HG03135 (cell line): ENCODE measurements at regions not wholly inside any gene's neighbourhood (a gene's known extent, or its start where the extent isn't known, plus 50 kb on each side); places are given as distances from the start of the nearest gene placed in this dataset.
"Not testable (repeated sequence)": the region's sequence is repeated elsewhere in the genome, so short reads cannot be mapped to it uniquely, and the experiment has no call there.

ENCODE experiments used
- ATAC-seq: cut with Tn5 transposase; IDR thresholded peaks from one replicate; pipeline ENCODE4 v1.9.1; 2021; ENCODE audit warnings: mild to moderate bottlenecking, moderate library complexity; ENCODE audit not compliant: unreplicated experiment

- ATAC-seq, result not testable (repeated sequence)
Observed at GRCh38 chr2:111385226-111385957, 264.7 kb downstream of the BCL2L11 start.

- ATAC-seq, result not testable (repeated sequence)
Observed at GRCh38 chr2:111390605-111391004, 269.9 kb downstream of the BCL2L11 start.

- ATAC-seq, result not testable (repeated sequence)
Observed at GRCh38 chr2:111395350-111396128, 274.8 kb downstream of the BCL2L11 start.

- ATAC-seq, result not testable (repeated sequence)
Observed at GRCh38 chr2:111400598-111401253, 280.0 kb downstream of the BCL2L11 start.

- not testable (repeated sequence) for ATAC-seq
Observed at GRCh38 chr2:111401270-111402140, 280.8 kb downstream of the BCL2L11 start.

- ATAC-seq, result not testable (repeated sequence)
Observed at GRCh38 chr2:111402450-111402849, 281.7 kb downstream of the BCL2L11 start.

- ATAC-seq, result not testable (repeated sequence)
Observed at GRCh38 chr2:111403287-111403686, 282.6 kb downstream of the BCL2L11 start.

- not testable (repeated sequence) for ATAC-seq
Observed at GRCh38 chr2:111406616-111407015, 285.9 kb downstream of the BCL2L11 start.

GRCh38 chr2:111407632-111408194 lies 287.0 kb downstream of the BCL2L11 start:
- not testable (repeated sequence) for ATAC-seq

GRCh38 chr2:111410868-111411406 lies 290.2 kb downstream of the BCL2L11 start:
- not testable (repeated sequence) for ATAC-seq

- ATAC-seq, result not testable (repeated sequence)
Observed at GRCh38 chr2:111411867-111412681, 291.4 kb downstream of the BCL2L11 start.

- ATAC-seq, result not testable (repeated sequence)
Observed at GRCh38 chr2:111412841-111413650, 292.3 kb downstream of the BCL2L11 start.

- not testable (repeated sequence) for ATAC-seq
Observed at GRCh38 chr2:111413950-111414349, 293.2 kb downstream of the BCL2L11 start.

- not testable (repeated sequence) for ATAC-seq
Observed at GRCh38 chr2:111415765-111416743, 295.3 kb downstream of the BCL2L11 start.

- ATAC-seq, result not testable (repeated sequence)
Observed at GRCh38 chr2:111417026-111417425, 296.3 kb downstream of the BCL2L11 start.

- ATAC-seq, result not testable (repeated sequence)
Observed at GRCh38 chr2:111418091-111418875, 297.6 kb downstream of the BCL2L11 start.
